ENCODE measurements at regions not wholly inside any gene's neighbourhood (a gene's known extent, or its start where the extent isn't known, plus 50 kb on each side); places are given as distances from the start of the nearest gene placed in this dataset.
A peak's percentile ranks its signal among the peaks of the same experiment; 100 is the strongest.
"Not testable (repeated sequence)": the region's sequence is repeated elsewhere in the genome, so short reads cannot be mapped to it uniquely, and the experiment has no call there.

DNA sequence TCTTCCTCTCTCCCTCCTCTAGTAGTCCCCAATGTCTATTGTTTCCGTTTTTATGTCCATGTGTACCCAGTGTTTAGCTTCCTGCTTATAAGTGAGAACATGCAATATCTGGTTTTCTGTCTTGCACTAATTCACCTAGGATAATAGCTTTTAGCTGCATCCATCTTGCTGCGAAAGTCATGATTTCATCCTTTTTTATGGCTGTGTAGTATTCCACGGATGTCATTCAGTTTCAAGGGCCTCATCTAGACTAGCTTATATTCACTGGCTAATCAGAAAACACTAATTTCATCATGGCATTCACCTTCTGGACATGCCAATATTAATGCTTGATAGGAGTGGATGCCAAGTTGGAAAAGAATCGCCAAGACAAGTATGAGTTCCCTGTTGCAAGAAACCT is 619.6 kb upstream of the AUTS2 start:
- Mint-ChIP-seq H3K4me1 (ENCODE audit: low read depth, unreplicated experiment) (no peaks in the 10 kb centered on the region), H3K27me3 (ENCODE audit: low read depth, unreplicated experiment) (no peaks in the 10 kb centered on the region), H3K4me3 (ENCODE audit: unreplicated experiment) (no peak overlapping the region), H3K36me3 (ENCODE audit: low read depth, unreplicated experiment) (no peaks in the 10 kb centered on the region), H3K9me3 (ENCODE audit: unreplicated experiment) (peaks cover 10% of the 10 kb centered on the region), H3K27ac (ENCODE audit: unreplicated experiment) (no peak overlapping the region)
- TF ChIP-seq, protein P1, sequence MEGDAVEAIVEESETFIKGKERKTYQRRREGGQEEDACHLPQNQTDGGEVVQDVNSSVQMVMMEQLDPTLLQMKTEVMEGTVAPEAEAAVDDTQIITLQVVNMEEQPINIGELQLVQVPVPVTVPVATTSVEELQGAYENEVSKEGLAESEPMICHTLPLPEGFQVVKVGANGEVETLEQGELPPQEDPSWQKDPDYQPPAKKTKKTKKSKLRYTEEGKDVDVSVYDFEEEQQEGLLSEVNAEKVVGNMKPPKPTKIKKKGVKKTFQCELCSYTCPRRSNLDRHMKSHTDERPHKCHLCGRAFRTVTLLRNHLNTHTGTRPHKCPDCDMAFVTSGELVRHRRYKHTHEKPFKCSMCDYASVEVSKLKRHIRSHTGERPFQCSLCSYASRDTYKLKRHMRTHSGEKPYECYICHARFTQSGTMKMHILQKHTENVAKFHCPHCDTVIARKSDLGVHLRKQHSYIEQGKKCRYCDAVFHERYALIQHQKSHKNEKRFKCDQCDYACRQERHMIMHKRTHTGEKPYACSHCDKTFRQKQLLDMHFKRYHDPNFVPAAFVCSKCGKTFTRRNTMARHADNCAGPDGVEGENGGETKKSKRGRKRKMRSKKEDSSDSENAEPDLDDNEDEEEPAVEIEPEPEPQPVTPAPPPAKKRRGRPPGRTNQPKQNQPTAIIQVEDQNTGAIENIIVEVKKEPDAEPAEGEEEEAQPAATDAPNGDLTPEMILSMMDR (IDR thresholded peaks at IDR 0.05; ENCODE audit: insufficient read depth, low read depth, low read length) = no peak
- Histone ChIP-seq H3K4me2 (ENCODE audit: low read length) (no peak overlapping the region), H3K9me3 (ENCODE audit: insufficient read depth, low read depth, low read length) (no peaks in the 10 kb centered on the region), H3K4me3 (ENCODE audit: insufficient read depth, low read depth, low read length) (no peak overlapping the region), H2AFZ (ENCODE audit: low read depth, low read length) (no peak overlapping the region), H3K79me2 (ENCODE audit: insufficient read depth, low read length) (no peaks in the 10 kb centered on the region), H3K9ac (ENCODE audit: low read length) (no peak overlapping the region), H3K27me3 (ENCODE audit: insufficient read depth, low read length) (no peaks in the 10 kb centered on the region), H3K4me1 (ENCODE audit: insufficient read depth, low read length) (peaks cover 15% of the 10 kb centered on the region), H3K36me3 (ENCODE audit: insufficient read depth, low read length) (no peaks in the 10 kb centered on the region), H3K27ac (ENCODE audit: low read depth, low read length) (no peak overlapping the region), H4K20me1 (ENCODE audit: insufficient read depth, low read length) (no peaks in the 10 kb centered on the region)
- FAIRE-seq (no peak), DNase-seq (ENCODE audit: low read depth) (no peak)

DNA sequence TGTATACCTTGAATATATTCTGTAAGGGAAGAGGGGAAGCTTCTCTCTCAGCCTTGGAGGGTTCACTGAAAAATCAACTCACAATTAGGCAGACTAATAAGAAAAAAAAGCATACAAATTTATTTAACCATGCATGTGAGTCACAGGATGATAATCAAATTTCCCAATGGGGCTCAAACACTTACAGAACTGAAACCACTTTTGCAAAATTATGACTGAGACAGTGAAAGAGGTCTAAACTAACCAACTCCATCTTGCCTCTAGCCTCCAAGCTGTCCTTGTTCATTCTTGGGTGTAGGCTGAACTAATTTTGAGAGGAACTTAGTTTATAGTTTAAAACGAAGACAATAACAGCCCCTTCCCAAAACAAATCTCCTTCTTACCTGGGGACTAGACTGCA is 618.3 kb upstream of the AUTS2 start:
- H3K27ac ChIP-seq (ENCODE audit: low read depth, low read length) = peak overlapping the region; percentile 44
- H3K36me3 ChIP-seq (ENCODE audit: insufficient read depth, low read length) = no peaks in the 10 kb centered on the region
- peaks cover 15% of the 10 kb centered on the region for H3K4me1 ChIP-seq (ENCODE audit: insufficient read depth, low read length)
- no peaks in the 10 kb centered on the region for H3K27me3 ChIP-seq (ENCODE audit: insufficient read depth, low read length)
- peak; percentile 55 for DNase-seq (ENCODE audit: low read depth)
- no peaks in the 10 kb centered on the region for H3K27me3 Mint-ChIP-seq (ENCODE audit: low read depth, unreplicated experiment)
- H3K79me2 ChIP-seq (ENCODE audit: insufficient read depth, low read length) = no peaks in the 10 kb centered on the region
- peaks cover 5% of the 10 kb centered on the region for H3K9me3 Mint-ChIP-seq (ENCODE audit: unreplicated experiment)
- peak overlapping the region; percentile 76 for H3K4me2 ChIP-seq (ENCODE audit: low read length)
- no peak overlapping the region for H3K4me3 ChIP-seq (ENCODE audit: insufficient read depth, low read depth, low read length)
- no peaks in the 10 kb centered on the region for H4K20me1 ChIP-seq (ENCODE audit: insufficient read depth, low read length)
- no peaks in the 10 kb centered on the region for H3K9me3 ChIP-seq (ENCODE audit: insufficient read depth, low read depth, low read length)
- no peak overlapping the region for H3K4me3 Mint-ChIP-seq (ENCODE audit: unreplicated experiment)
- no peaks in the 10 kb centered on the region for H3K36me3 Mint-ChIP-seq (ENCODE audit: low read depth, unreplicated experiment)
- TF ChIP-seq, protein P1 (IDR thresholded peaks at IDR 0.05; ENCODE audit: insufficient read depth, low read depth, low read length) = no peak
- TF ChIP-seq EZH2 (IDR thresholded peaks at IDR 0.05; ENCODE audit: insufficient read depth, low read length) = no peak
- H3K9ac ChIP-seq (ENCODE audit: low read length) = peak overlapping the region; percentile 58
- no peaks in the 10 kb centered on the region for H3K4me1 Mint-ChIP-seq (ENCODE audit: low read depth, unreplicated experiment)
- peak; percentile 56 for FAIRE-seq
- H3K27ac Mint-ChIP-seq (ENCODE audit: unreplicated experiment) = no peak overlapping the region
- peak overlapping the region; percentile 67 for H2AFZ ChIP-seq (ENCODE audit: low read depth, low read length)

GRCh38 chr7:68980432-68980831 is 617.8 kb upstream of the AUTS2 start:
- not testable (repeated sequence) for H3K36me3 ChIP-seq (ENCODE audit: insufficient read depth, low read length); H3K4me3 Mint-ChIP-seq (ENCODE audit: unreplicated experiment); H3K27ac Mint-ChIP-seq (ENCODE audit: unreplicated experiment)

More at GRCh38 chr7:68980432-68980831, 617.8 kb upstream of the AUTS2 start:
- DNase-seq (ENCODE audit: low read depth) (peak; percentile 83), FAIRE-seq (peak; percentile 76)
- H4K20me1 ChIP-seq (ENCODE audit: insufficient read depth, low read length); H3K27me3 ChIP-seq (ENCODE audit: insufficient read depth, low read length); H3K4me1 Mint-ChIP-seq (ENCODE audit: low read depth, unreplicated experiment); H3K36me3 Mint-ChIP-seq (ENCODE audit: low read depth, unreplicated experiment); H3K9me3 Mint-ChIP-seq (ENCODE audit: unreplicated experiment); H3K4me3 ChIP-seq (ENCODE audit: insufficient read depth, low read depth, low read length); H3K27me3 Mint-ChIP-seq (ENCODE audit: low read depth, unreplicated experiment); H3K9me3 ChIP-seq (ENCODE audit: insufficient read depth, low read depth, low read length); H3K79me2 ChIP-seq (ENCODE audit: insufficient read depth, low read length): not testable (repeated sequence)
- peak overlapping the region; percentile 76 for H3K4me2 ChIP-seq (ENCODE audit: low read length)
- H3K4me1 ChIP-seq (ENCODE audit: insufficient read depth, low read length) = peaks cover 15% of the 10 kb centered on the region
- peak overlapping the region; percentile 67 for H2AFZ ChIP-seq (ENCODE audit: low read depth, low read length)
- H3K27ac ChIP-seq (ENCODE audit: low read depth, low read length) = peak overlapping the region; percentile 62
- peak overlapping the region; percentile 58 for H3K9ac ChIP-seq (ENCODE audit: low read length)

Measured in astrocyte (in vitro differentiated cells and primary cell).